K562 (cell line): ENCODE measurements at regions not wholly inside any gene's neighbourhood (a gene's known extent, or its start where the extent isn't known, plus 50 kb on each side); places are given as distances from the start of the nearest gene placed in this dataset.

Experiments used
- ATAC-seq: fragments of 200-7000 bp; cut with Tn5 transposase; 3 replicates; pipeline ENCODE4 v1.9.1; 2020; ENCODE audit warnings: moderate library complexity
- BruUV-seq: library from RNA; stranded (reverse); fragments of 400-500 nt; replicated peaks from 2 replicates; lab custom pipeline; 2021; lab: Mats Ljungman, UMichigan
- CTCF ChIA-PET: fragments of 300-600 bp; formaldehyde crosslinking; extraction: SDS; loops from one replicate; lab custom pipeline; 2021; ENCODE audit warnings: low intra/inter-chr PET ratio; lab: Yijun Ruan, JAX
- POLR2A ChIA-PET: fragments of 300-600, 350-650 bp; sonication (Branson Sonifier 250); formaldehyde crosslinking; extraction: SDS; loops from one replicate; lab custom pipeline; 2021; ENCODE audit warnings: antibody characterized with exemption, inconsistent platforms; lab: Yijun Ruan, JAX
- DNase-seq, 4 experiments: peaks; one replicate each; pipeline versions ENCODE4 v3.0.0 to v3.0.0-alpha.2; 2011 to 2018; ENCODE audit warnings: low spot score in 3 of 4, mixed read lengths in 3 of 4; ENCODE audit errors: extremely low read depth in 1 of 4
- FAIRE-seq: peaks from 2 replicates; lab custom pipeline; 2011; peaks lifted over from hg19 to GRCh38; lab: Jason Lieb, UNC
- H2AFZ ChIP-seq: 2 replicates; pipeline ENCODE4 v1.6.0; 2011; ENCODE audit warnings: low read depth, low read length, control low read depth, inconsistent platforms
- H3K27ac ChIP-seq: fragments of 200-600 bp; 3 replicates; pipeline ENCODE4 v1.8.0; 2011; ENCODE audit warnings: low read depth, mild to moderate bottlenecking, control low read depth, inconsistent platforms, low read length, moderate library complexity, mixed read lengths; ENCODE audit errors: extremely low read depth
- H3K27me3 ChIP-seq, 2 experiments: fragments of 300-600 bp in 1 of 2; 2 replicates in 1 of 2; 3 replicates in 1 of 2; pipeline versions ENCODE4 v1.6.0 to v1.8.0; 2011; ENCODE audit warnings: inconsistent platforms in 2 of 2, low read length in 2 of 2, mild to moderate bottlenecking in 1 of 2, mixed read lengths in 1 of 2, moderate library complexity in 1 of 2; ENCODE audit not compliant: control insufficient read depth in 2 of 2, insufficient read depth in 2 of 2
- H3K36me3 ChIP-seq: fragments of 300-600 bp; 3 replicates; pipeline ENCODE4 v1.8.0; 2011; ENCODE audit warnings: mild to moderate bottlenecking, low read length, inconsistent platforms; ENCODE audit not compliant: control insufficient read depth, insufficient read depth
- H3K4me1 ChIP-seq, 2 experiments: fragments of 200-600 bp in 1 of 2; replicated peaks in 1 of 2; 2 replicates in 1 of 2; 3 replicates in 1 of 2; pipeline versions ENCODE4 v1.5.1 to v1.8.0; 2011; ENCODE audit warnings: inconsistent platforms in 2 of 2, low read length in 2 of 2, mild to moderate bottlenecking in 1 of 2, mixed read lengths in 1 of 2, moderate library complexity in 1 of 2; ENCODE audit not compliant: control insufficient read depth in 2 of 2, insufficient read depth in 2 of 2
- H3K4me2 ChIP-seq: 2 replicates; pipeline ENCODE4 v1.6.1; 2011; ENCODE audit warnings: low read length, control low read depth, inconsistent platforms, mixed read lengths; ENCODE audit not compliant: insufficient read depth
- H3K4me3 ChIP-seq: fragments of 200-600 bp; sonication (generic), shearing (Covaris generic); 2 replicates; pipeline ENCODE4 v1.5.1; 2016; ENCODE audit warnings: control low read depth, inconsistent platforms
- H3K79me2 ChIP-seq: fragments of 200-600 bp; 3 replicates; pipeline ENCODE4 v1.8.0; 2011; ENCODE audit warnings: low read length, inconsistent platforms; ENCODE audit not compliant: control insufficient read depth, insufficient read depth
- H3K9ac ChIP-seq, 2 experiments: 2 replicates each; pipeline versions ENCODE4 v1.6.0 to v1.6.1; 2011; ENCODE audit warnings: low read depth in 2 of 2, low read length in 2 of 2, control low read depth in 1 of 2, inconsistent platforms in 1 of 2, mild to moderate bottlenecking in 1 of 2, mixed read lengths in 1 of 2; ENCODE audit not compliant: insufficient read depth in 1 of 2
- H3K9me1 ChIP-seq: one replicate; pipeline ENCODE4 v1.6.0; 2011; ENCODE audit warnings: inconsistent platforms, mild to moderate bottlenecking, low read length, moderate library complexity; ENCODE audit not compliant: control insufficient read depth, insufficient read depth
- H3K9me3 ChIP-seq: replicated peaks from 2 replicates; pipeline ENCODE4 v1.5.1; 2011; ENCODE audit warnings: low read depth, low read length, inconsistent platforms; ENCODE audit not compliant: control insufficient read depth, insufficient read depth
- H4K20me1 ChIP-seq: replicated peaks from 2 replicates; pipeline ENCODE4 v1.6.1; 2011; ENCODE audit warnings: low read length, inconsistent platforms, mixed read lengths; ENCODE audit not compliant: control insufficient read depth, insufficient read depth
- BRD9 ChIP-seq: fragments of 450-650 bp; IDR thresholded peaks from 2 replicates; pipeline ENCODE4 v1.6.1; 2018; ENCODE audit warnings: low read depth; ENCODE audit not compliant: partially characterized antibody
- CEBPG ChIP-seq, 3 experiments: fragments of 200-800 bp in 1 of 3; sonication (Bioruptor generic) in 1 of 3; sonication (generic) in 1 of 3; formaldehyde crosslinking in 1 of 3; IDR thresholded peaks in 2 of 3; conservative IDR thresholded peaks in 1 of 3; 2 replicates each; pipeline versions ENCODE4 v1.6.1 to v1.8.0; 2016 to 2022; ENCODE audit warnings: missing compliant biosample characterization in 2 of 3, missing genetic modification characterization in 2 of 3, mild to moderate bottlenecking in 1 of 3, missing genetic modification reagents in 1 of 3
- DNMT1 ChIP-seq: fragments of 450-650 bp; IDR thresholded peaks from 2 replicates; pipeline ENCODE4 v1.6.1; 2016; ENCODE audit warnings: antibody characterized with exemption, mild to moderate bottlenecking
- HOXB6 ChIP-seq: fragments of 250-450 bp; sonication (Bioruptor Pico); IDR thresholded peaks from 2 replicates; pipeline ENCODE4 v1.5.1; 2022; ENCODE audit warnings: mild to moderate bottlenecking, borderline replicate concordance
- MEF2A ChIP-seq: IDR thresholded peaks from 2 replicates; pipeline ENCODE4 v1.6.1; 2011; ENCODE audit warnings: low read depth, mild to moderate bottlenecking, low read length, moderate library complexity; ENCODE audit not compliant: control insufficient read depth
- NCOA6 ChIP-seq: fragments of 450-650 bp; IDR thresholded peaks from 2 replicates; pipeline ENCODE4 v1.6.1; 2017; ENCODE audit warnings: mild to moderate bottlenecking
- WGBS: fragments of 100-300 bp; shearing (Covaris generic); methylation state at CpG from one replicate; pipeline ENCODE4 v1.1.6; 2016; ENCODE audit warnings: low coverage, mixed read lengths; ENCODE audit not compliant: insufficient coverage; ENCODE audit errors: missing lambda C conversion rate; 5-methylcytosine and 5-hydroxymethylcytosine counted together
- in situ Hi-C: fragments of 300-500 bp; cut with MboI; formaldehyde crosslinking; loops from 4 replicates; pipeline ENCODE4 v1.15.0; 2018; ENCODE audit warnings: inconsistent platforms, mixed read lengths
- intact Hi-C: fragments of 100-400 bp; cut with micrococcal nuclease; formaldehyde crosslinking; loops from 2 replicates; pipeline ENCODE4 v1.14.2; 2022
- TF ChIP-seq, protein P1 (sequence below): fragments of 450-650 bp; formaldehyde crosslinking; IDR thresholded peaks from 2 replicates; pipeline ENCODE4 v1.4.0; 2020; ENCODE audit warnings: mild to moderate bottlenecking, moderate library complexity

DNA sequence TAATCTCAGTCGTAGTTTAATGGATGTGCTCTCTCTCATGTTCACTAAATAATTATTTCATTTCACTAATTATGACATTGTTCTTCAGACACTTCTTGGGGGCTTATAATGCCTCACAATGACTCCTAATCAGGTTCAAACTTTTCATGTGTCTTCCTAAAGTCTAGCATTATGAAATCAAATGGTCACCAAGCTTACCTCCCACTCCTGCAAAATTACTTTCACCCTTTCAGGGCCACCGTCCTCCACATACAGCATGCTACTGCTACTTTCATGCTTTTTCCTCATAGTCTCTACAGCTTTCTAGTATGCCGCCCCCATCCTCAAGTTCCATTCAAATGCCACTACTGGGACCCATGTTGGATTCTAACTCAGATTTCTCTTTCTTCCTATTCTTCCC is 59.8 kb upstream of the C1orf53 start:
- 7% methylated on average over 3 of the region's 3 CpGs for WGBS
- POLR2A ChIA-PET, result no interaction called here
- CTCF ChIA-PET, result no interaction called here

DNA sequence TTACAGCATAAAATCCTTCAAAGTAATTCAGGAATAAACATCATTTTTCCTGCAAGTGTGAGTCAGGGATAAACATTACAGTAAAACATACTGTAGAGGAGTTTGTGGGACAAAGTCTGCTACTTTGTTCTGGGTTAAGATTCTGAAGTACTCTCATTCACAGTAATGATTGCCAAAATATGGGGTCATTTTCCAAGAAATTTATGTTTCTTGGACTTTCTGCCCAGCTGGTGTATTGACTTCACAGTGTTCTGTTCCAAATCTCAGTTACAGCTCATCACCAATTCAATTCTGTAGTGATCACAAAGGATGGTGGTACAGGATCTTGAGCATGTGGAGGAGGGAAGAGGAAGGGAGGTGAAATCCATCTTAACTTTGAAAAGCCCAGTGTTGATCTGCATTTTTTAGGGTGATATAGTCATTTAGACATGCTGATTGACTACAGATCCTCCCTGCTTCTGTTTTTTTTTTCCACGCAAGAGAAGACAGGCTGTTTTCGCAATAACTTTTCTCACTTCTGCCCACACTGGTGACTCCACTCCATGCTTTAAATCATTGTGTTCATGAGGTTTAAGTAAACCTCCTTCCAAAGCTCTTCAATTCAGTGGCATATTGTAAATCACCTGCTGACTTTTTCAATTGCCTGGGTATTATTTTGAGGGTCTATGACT is 60.4 kb upstream of the C1orf53 start:
- no peaks in the 10 kb centered on the region for H3K36me3 ChIP-seq
- no peaks in the 10 kb centered on the region for H3K9me1 ChIP-seq
- in situ Hi-C loops (no loop called here), intact Hi-C loops (no loop called here)
- no peaks in the 10 kb centered on the region for H3K27me3 ChIP-seq
- peaks cover 0 to 7% of the 10 kb centered on the region in 2 experiments; a peak in 3 of 5 replicates for H3K4me1 ChIP-seq
- no peak overlapping the region for H3K4me2 ChIP-seq
- ATAC-seq, result no peak
- H3K9ac ChIP-seq, result no peak overlapping the region
- TF ChIP-seq CEBPG (CRISPR knock-in tag; IDR thresholded peaks at IDR 0.05), result no peak
- TF ChIP-seq CEBPG (tag; conservative IDR thresholded peaks at IDR 0.05 in 1 of 2, IDR thresholded peaks at IDR 0.05 in 1 of 2), result no peak
- TF ChIP-seq, protein P1, sequence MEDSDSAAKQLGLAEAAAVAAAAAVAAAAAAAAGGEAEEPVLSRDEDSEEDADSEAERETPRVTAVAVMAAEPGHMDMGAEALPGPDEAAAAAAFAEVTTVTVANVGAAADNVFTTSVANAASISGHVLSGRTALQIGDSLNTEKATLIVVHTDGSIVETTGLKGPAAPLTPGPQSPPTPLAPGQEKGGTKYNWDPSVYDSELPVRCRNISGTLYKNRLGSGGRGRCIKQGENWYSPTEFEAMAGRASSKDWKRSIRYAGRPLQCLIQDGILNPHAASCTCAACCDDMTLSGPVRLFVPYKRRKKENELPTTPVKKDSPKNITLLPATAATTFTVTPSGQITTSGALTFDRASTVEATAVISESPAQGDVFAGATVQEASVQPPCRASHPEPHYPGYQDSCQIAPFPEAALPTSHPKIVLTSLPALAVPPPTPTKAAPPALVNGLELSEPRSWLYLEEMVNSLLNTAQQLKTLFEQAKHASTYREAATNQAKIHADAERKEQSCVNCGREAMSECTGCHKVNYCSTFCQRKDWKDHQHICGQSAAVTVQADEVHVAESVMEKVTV (CRISPR knock-in tag), result no peak
- no peak for TF ChIP-seq HOXB6 (CRISPR knock-in tag)
- no peak for TF ChIP-seq NCOA6
- TF ChIP-seq BRD9, result no peak
- no peak overlapping the region for H2AFZ ChIP-seq
- DNase-seq, result no peak
- H3K27ac ChIP-seq, result no peak overlapping the region
- CTCF ChIA-PET, result no interaction called here
- no peaks in the 10 kb centered on the region for H4K20me1 ChIP-seq
- POLR2A ChIA-PET, result no interaction called here
- no TSS peak for BruUV-seq
- no peak for FAIRE-seq
- no peak overlapping the region for H3K4me3 ChIP-seq
- 53% methylated on average over 2 of the region's 2 CpGs for WGBS
- H3K9me3 ChIP-seq, result no peaks in the 10 kb centered on the region
- no peaks in the 10 kb centered on the region for H3K79me2 ChIP-seq

More for the DNA sequence above, 59.8 kb upstream of the C1orf53 start:
- no peak overlapping the region for H3K27ac ChIP-seq
- DNase-seq (no peak), FAIRE-seq (no peak), ATAC-seq (no peak)
- no peaks in the 10 kb centered on the region for H4K20me1 ChIP-seq
- H3K4me3 ChIP-seq, result no peak overlapping the region
- no peak overlapping the region for H2AFZ ChIP-seq
- TF ChIP-seq MEF2A, result no peak
- TF ChIP-seq DNMT1, result no peak
- H3K36me3 ChIP-seq, result no peaks in the 10 kb centered on the region
- BruUV-seq, result no TSS peak
- no peaks in the 10 kb centered on the region for H3K79me2 ChIP-seq
- H3K4me2 ChIP-seq, result no peak overlapping the region
- in situ Hi-C loops (no loop called here), intact Hi-C loops (no loop called here)
- H3K4me1 ChIP-seq, result peaks cover 0 to 7% of the 10 kb centered on the region in 2 experiments; a peak in 3 of 5 replicates
- H3K9me3 ChIP-seq, result no peaks in the 10 kb centered on the region
- no peak overlapping the region for H3K9ac ChIP-seq
- H3K9me1 ChIP-seq, result no peaks in the 10 kb centered on the region
- no peaks in the 10 kb centered on the region for H3K27me3 ChIP-seq
